ENCODE measurements at regions not wholly inside any gene's neighbourhood (a gene's known extent, or its start where the extent isn't known, plus 50 kb on each side); places are given as distances from the start of the nearest gene placed in this dataset.

DNA sequence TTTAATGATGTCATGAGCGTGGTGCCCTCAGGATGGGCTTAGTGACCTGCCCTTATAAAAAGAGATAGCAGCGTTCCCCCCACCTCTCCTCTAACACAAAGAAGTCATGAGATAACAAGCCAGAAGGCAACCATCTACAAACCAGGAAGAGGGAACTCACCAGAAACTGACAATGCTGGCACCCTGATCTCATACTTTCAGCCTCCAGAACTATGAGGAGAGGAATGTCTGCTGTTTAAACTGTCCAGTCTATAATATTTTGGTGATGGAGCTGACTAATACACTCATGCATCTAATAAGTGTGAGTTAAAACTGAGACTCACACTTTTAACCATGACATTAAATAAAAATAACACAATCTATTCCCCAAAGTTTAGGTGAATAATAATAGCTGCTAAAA, 156.1 kb upstream of the SPEF2 start:
- H3F3A ChIP-seq (ENCODE audit: low read length, unreplicated experiment) = no peaks in the 10 kb centered on the region
- BruUV-seq (replicated peaks) = no TSS peak
- H3K36me3 ChIP-seq (ENCODE audit: low read depth, low read length) = no peaks in the 10 kb centered on the region
- ATAC-seq (no peak), DNase-seq (no peak)
- no peaks in the 10 kb centered on the region for H3K9me2 ChIP-seq (replicated peaks; ENCODE audit: low read length)
- no peak overlapping the region for H3K4me2 ChIP-seq (ENCODE audit: low read length)
- H2AFZ ChIP-seq (ENCODE audit: low read length) = no peak overlapping the region
- no peaks in the 10 kb centered on the region for H3K79me2 ChIP-seq (ENCODE audit: low read length)
- TF ChIP-seq EZH2 (IDR thresholded peaks at IDR 0.05; ENCODE audit: low read length, unreplicated experiment) = no peak
- TF ChIP-seq, protein P1, sequence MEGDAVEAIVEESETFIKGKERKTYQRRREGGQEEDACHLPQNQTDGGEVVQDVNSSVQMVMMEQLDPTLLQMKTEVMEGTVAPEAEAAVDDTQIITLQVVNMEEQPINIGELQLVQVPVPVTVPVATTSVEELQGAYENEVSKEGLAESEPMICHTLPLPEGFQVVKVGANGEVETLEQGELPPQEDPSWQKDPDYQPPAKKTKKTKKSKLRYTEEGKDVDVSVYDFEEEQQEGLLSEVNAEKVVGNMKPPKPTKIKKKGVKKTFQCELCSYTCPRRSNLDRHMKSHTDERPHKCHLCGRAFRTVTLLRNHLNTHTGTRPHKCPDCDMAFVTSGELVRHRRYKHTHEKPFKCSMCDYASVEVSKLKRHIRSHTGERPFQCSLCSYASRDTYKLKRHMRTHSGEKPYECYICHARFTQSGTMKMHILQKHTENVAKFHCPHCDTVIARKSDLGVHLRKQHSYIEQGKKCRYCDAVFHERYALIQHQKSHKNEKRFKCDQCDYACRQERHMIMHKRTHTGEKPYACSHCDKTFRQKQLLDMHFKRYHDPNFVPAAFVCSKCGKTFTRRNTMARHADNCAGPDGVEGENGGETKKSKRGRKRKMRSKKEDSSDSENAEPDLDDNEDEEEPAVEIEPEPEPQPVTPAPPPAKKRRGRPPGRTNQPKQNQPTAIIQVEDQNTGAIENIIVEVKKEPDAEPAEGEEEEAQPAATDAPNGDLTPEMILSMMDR (conservative IDR thresholded peaks at IDR 0.05; ENCODE audit: low read depth, low read length) = no peak
- no peak for TF ChIP-seq EZH2phosphoT487 (IDR thresholded peaks at IDR 0.05; ENCODE audit: borderline replicate concordance, low read length)
- no peak overlapping the region for H3K9ac ChIP-seq (ENCODE audit: low read length)
- no peak overlapping the region for H3K4me3 ChIP-seq (ENCODE audit: low read length)
- POLR2A ChIA-PET (ENCODE audit: unreplicated experiment) = no interaction called here
- intact Hi-C loops (cut with micrococcal nuclease) = no loop called here
- no peaks in the 10 kb centered on the region for H3K9me3 ChIP-seq (ENCODE audit: low read length)
- H3K27me3 ChIP-seq (ENCODE audit: low read length) = peaks cover 34% of the 10 kb centered on the region; the same call in 1 of the 2 replicates
- CTCF ChIA-PET = no interaction called here
- H4K20me1 ChIP-seq (ENCODE audit: low read length) = no peaks in the 10 kb centered on the region
- H3K27ac ChIP-seq (ENCODE audit: low read length) = no peak overlapping the region
- no peaks in the 10 kb centered on the region for H3K4me1 ChIP-seq (ENCODE audit: insufficient read depth, low read length)

- no peaks in the 10 kb centered on the region for H3K9me3 ChIP-seq (ENCODE audit: low read length)
- no peak overlapping the region for H2AFZ ChIP-seq (ENCODE audit: low read length)
- H3K9ac ChIP-seq (ENCODE audit: low read length) = no peak overlapping the region
- H3K9me2 ChIP-seq (replicated peaks; ENCODE audit: low read length) = no peaks in the 10 kb centered on the region
- TF ChIP-seq EZH2 (IDR thresholded peaks at IDR 0.05; ENCODE audit: low read length, unreplicated experiment) (no peak), EZH2phosphoT487 (IDR thresholded peaks at IDR 0.05; ENCODE audit: borderline replicate concordance, low read length) (no peak)
- TF ChIP-seq, protein P1 (conservative IDR thresholded peaks at IDR 0.05; ENCODE audit: low read depth, low read length) = no peak
- no peak overlapping the region for H3K4me3 ChIP-seq (ENCODE audit: low read length)
- H3K36me3 ChIP-seq (ENCODE audit: low read depth, low read length) = no peaks in the 10 kb centered on the region
- H3K27me3 ChIP-seq (ENCODE audit: low read length) = peaks cover 31% of the 10 kb centered on the region; the same call in 1 of the 2 replicates
- H3F3A ChIP-seq (ENCODE audit: low read length, unreplicated experiment) = no peaks in the 10 kb centered on the region
- intact Hi-C loops (cut with micrococcal nuclease) = no loop called here
- CTCF ChIA-PET = no interaction called here
- H4K20me1 ChIP-seq (ENCODE audit: low read length) = no peaks in the 10 kb centered on the region
- BruUV-seq (replicated peaks) = no TSS peak
- H3K79me2 ChIP-seq (ENCODE audit: low read length) = no peaks in the 10 kb centered on the region
- ATAC-seq = no peak
- no peak for DNase-seq
- POLR2A ChIA-PET (ENCODE audit: unreplicated experiment) = no interaction called here
- no peaks in the 10 kb centered on the region for H3K4me1 ChIP-seq (ENCODE audit: insufficient read depth, low read length)
- H3K4me2 ChIP-seq (ENCODE audit: low read length) = no peak overlapping the region
- no peak overlapping the region for H3K27ac ChIP-seq (ENCODE audit: low read length)
Observed at GRCh38 chr5:35458824-35459207, 158.8 kb upstream of the SPEF2 start.

GRCh38 chr5:35457912-35458823, 159.5 kb upstream of the SPEF2 start:
- POLR2A ChIA-PET (ENCODE audit: unreplicated experiment) = no interaction called here
- H2AFZ ChIP-seq (ENCODE audit: low read length) = no peak overlapping the region
- TF ChIP-seq EZH2phosphoT487 (IDR thresholded peaks at IDR 0.05; ENCODE audit: borderline replicate concordance, low read length) (no peak), EZH2 (IDR thresholded peaks at IDR 0.05; ENCODE audit: low read length, unreplicated experiment) (no peak)
- TF ChIP-seq, protein P1 (conservative IDR thresholded peaks at IDR 0.05; ENCODE audit: low read depth, low read length) = no peak
- H3K79me2 ChIP-seq (ENCODE audit: low read length) = no peaks in the 10 kb centered on the region
- no peaks in the 10 kb centered on the region for H3F3A ChIP-seq (ENCODE audit: low read length, unreplicated experiment)
- no peak overlapping the region for H3K27ac ChIP-seq (ENCODE audit: low read length)
- H3K27me3 ChIP-seq (ENCODE audit: low read length) = peaks cover 27% of the 10 kb centered on the region; the same call in 1 of the 2 replicates
- no TSS peak for BruUV-seq (replicated peaks)
- H3K9ac ChIP-seq (ENCODE audit: low read length) = no peak overlapping the region
- H3K9me3 ChIP-seq (ENCODE audit: low read length) = no peaks in the 10 kb centered on the region
- intact Hi-C loops (cut with micrococcal nuclease) = no loop called here
- no peaks in the 10 kb centered on the region for H3K36me3 ChIP-seq (ENCODE audit: low read depth, low read length)
- H3K4me1 ChIP-seq (ENCODE audit: insufficient read depth, low read length) = no peaks in the 10 kb centered on the region
- no peaks in the 10 kb centered on the region for H4K20me1 ChIP-seq (ENCODE audit: low read length)
- H3K4me2 ChIP-seq (ENCODE audit: low read length) = no peak overlapping the region
- DNase-seq (no peak), ATAC-seq (no peak)
- H3K9me2 ChIP-seq (replicated peaks; ENCODE audit: low read length) = no peaks in the 10 kb centered on the region
- no peak overlapping the region for H3K4me3 ChIP-seq (ENCODE audit: low read length)
- CTCF ChIA-PET = no interaction called here

Data from PC-3 (cell line).